Neural cell (in vitro differentiated cells): ENCODE measurements at regions not wholly inside any gene's neighbourhood (a gene's known extent, or its start where the extent isn't known, plus 50 kb on each side); places are given as distances from the start of the nearest gene placed in this dataset.

Source experiments
- EP300 ChIP-seq: fragments of 450-650 bp; conservative IDR thresholded peaks from 2 replicates; pipeline ENCODE4 v1.6.1; 2014; ENCODE audit warnings: antibody characterized with exemption, mild to moderate bottlenecking, moderate library complexity; ENCODE audit not compliant: poor library complexity, severe bottlenecking
- POLR2AphosphoS5 ChIP-seq: IDR thresholded peaks from 2 replicates; pipeline ENCODE4 v1.6.1; 2012
- TF ChIP-seq, protein P1 (sequence below): fragments of 450-650 bp; IDR thresholded peaks from 2 replicates; pipeline ENCODE4 v1.5.1; 2014; ENCODE audit warnings: antibody characterized with exemption, mild to moderate bottlenecking, moderate library complexity; ENCODE audit not compliant: poor library complexity, severe bottlenecking

DNA sequence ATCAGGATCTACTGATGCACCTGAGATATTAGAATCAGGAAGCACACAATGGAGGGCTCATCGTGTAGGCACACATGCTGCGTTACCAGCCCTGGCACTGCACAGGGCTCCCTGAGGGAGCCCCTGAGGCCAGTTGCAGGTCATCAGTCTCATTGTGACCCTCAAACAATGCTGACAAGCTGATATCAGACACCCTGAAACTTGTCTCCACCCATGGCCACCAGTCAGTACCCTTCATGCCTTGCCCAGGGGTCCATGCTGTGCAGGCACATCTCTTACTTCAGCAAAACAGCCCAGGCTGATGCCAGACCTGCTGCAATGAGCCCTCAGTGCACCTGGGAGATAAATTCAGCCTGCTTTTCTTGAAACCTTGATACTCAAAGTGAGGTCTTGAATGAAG, 59.5 kb upstream of the SLC6A11 start:
- TF ChIP-seq EP300: no peak
- TF ChIP-seq, protein P1, sequence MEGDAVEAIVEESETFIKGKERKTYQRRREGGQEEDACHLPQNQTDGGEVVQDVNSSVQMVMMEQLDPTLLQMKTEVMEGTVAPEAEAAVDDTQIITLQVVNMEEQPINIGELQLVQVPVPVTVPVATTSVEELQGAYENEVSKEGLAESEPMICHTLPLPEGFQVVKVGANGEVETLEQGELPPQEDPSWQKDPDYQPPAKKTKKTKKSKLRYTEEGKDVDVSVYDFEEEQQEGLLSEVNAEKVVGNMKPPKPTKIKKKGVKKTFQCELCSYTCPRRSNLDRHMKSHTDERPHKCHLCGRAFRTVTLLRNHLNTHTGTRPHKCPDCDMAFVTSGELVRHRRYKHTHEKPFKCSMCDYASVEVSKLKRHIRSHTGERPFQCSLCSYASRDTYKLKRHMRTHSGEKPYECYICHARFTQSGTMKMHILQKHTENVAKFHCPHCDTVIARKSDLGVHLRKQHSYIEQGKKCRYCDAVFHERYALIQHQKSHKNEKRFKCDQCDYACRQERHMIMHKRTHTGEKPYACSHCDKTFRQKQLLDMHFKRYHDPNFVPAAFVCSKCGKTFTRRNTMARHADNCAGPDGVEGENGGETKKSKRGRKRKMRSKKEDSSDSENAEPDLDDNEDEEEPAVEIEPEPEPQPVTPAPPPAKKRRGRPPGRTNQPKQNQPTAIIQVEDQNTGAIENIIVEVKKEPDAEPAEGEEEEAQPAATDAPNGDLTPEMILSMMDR: no peak
- no peak for TF ChIP-seq POLR2AphosphoS5
